HFFc6 (cell line): ENCODE measurements at regions not wholly inside any gene's neighbourhood (a gene's known extent, or its start where the extent isn't known, plus 50 kb on each side); places are given as distances from the start of the nearest gene placed in this dataset.

Source experiments
- DNase-seq: peaks from one replicate; pipeline ENCODE4 v3.0.0-alpha.2; 2018
- H3K27ac Mint-ChIP-seq: 2 replicates; pipeline ENCODE4 v1.8.0; 2020; ENCODE audit warnings: mild to moderate bottlenecking, mixed read lengths
- H3K27me3 Mint-ChIP-seq: 2 replicates; pipeline ENCODE4 v1.8.0; 2021; ENCODE audit warnings: mild to moderate bottlenecking, moderate library complexity, mixed read lengths; ENCODE audit not compliant: insufficient read depth
- H3K36me3 Mint-ChIP-seq: 2 replicates; pipeline ENCODE4 v1.8.0; 2021; ENCODE audit warnings: low read depth, mixed read lengths
- H3K4me1 Mint-ChIP-seq: 2 replicates; pipeline ENCODE4 v1.8.0; 2020; ENCODE audit warnings: low read depth, mixed read lengths
- H3K4me3 Mint-ChIP-seq: 2 replicates; pipeline ENCODE4 v1.8.0; 2020; ENCODE audit warnings: mild to moderate bottlenecking, moderate library complexity, mixed read lengths
- H3K9me3 Mint-ChIP-seq: 2 replicates; pipeline ENCODE4 v1.8.0; 2020; ENCODE audit warnings: mild to moderate bottlenecking, mixed read lengths
- CTCF ChIP-seq: fragments of 200-600 bp; sonication (generic); IDR thresholded peaks from 2 replicates; pipeline ENCODE4 v1.5.0; 2021; ENCODE audit warnings: antibody characterized with exemption, mild to moderate bottlenecking

- no peak for TF ChIP-seq CTCF
- Mint-ChIP-seq H3K4me3 (no peak overlapping the region), H3K27me3 (no peaks in the 10 kb centered on the region; the same call in 1 of the 2 replicates), H3K9me3 (peaks cover 61% of the 10 kb centered on the region), H3K27ac (no peak overlapping the region), H3K36me3 (peaks cover 5% of the 10 kb centered on the region; the same call in 1 of the 2 replicates), H3K4me1 (no peaks in the 10 kb centered on the region)
- DNase-seq = no peak
Measured at GRCh38 chr17:73727941-73728340, 83.7 kb upstream of the SDK2 start.

- H3K27me3 Mint-ChIP-seq = no peaks in the 10 kb centered on the region; the same call in 1 of the 2 replicates
- H3K36me3 Mint-ChIP-seq = peaks cover 10% of the 10 kb centered on the region; the same call in 1 of the 2 replicates
- DNase-seq = no peak
- peaks cover 63% of the 10 kb centered on the region for H3K9me3 Mint-ChIP-seq
- H3K4me3 Mint-ChIP-seq = no peak overlapping the region
- TF ChIP-seq CTCF = no peak
- no peaks in the 10 kb centered on the region for H3K4me1 Mint-ChIP-seq
- no peak overlapping the region for H3K27ac Mint-ChIP-seq
Measured at GRCh38 chr17:73729101-73729500, 84.9 kb upstream of the SDK2 start.

- no peak overlapping the region for H3K4me3 Mint-ChIP-seq
- H3K4me1 Mint-ChIP-seq = no peaks in the 10 kb centered on the region
- no peak for TF ChIP-seq CTCF
- H3K9me3 Mint-ChIP-seq = peaks cover 83% of the 10 kb centered on the region
- peaks cover 10% of the 10 kb centered on the region; the same call in 1 of the 2 replicates for H3K36me3 Mint-ChIP-seq
- DNase-seq = no peak
- H3K27ac Mint-ChIP-seq = no peak overlapping the region
- H3K27me3 Mint-ChIP-seq = no peaks in the 10 kb centered on the region; the same call in 1 of the 2 replicates
Measured at GRCh38 chr17:73731733-73732132, 87.5 kb upstream of the SDK2 start.

GRCh38 chr17:73733517-73733916 lies 89.3 kb upstream of the SDK2 start:
- no peak for DNase-seq
- H3K9me3 Mint-ChIP-seq = peaks cover 86% of the 10 kb centered on the region
- H3K4me1 Mint-ChIP-seq = no peaks in the 10 kb centered on the region
- no peak overlapping the region for H3K27ac Mint-ChIP-seq
- peaks cover 10% of the 10 kb centered on the region for H3K36me3 Mint-ChIP-seq
- no peaks in the 10 kb centered on the region; the same call in 1 of the 2 replicates for H3K27me3 Mint-ChIP-seq
- H3K4me3 Mint-ChIP-seq = no peak overlapping the region
- no peak for TF ChIP-seq CTCF

GRCh38 chr17:73735245-73735644 lies 91.0 kb upstream of the SDK2 start:
- no peak overlapping the region for H3K27ac Mint-ChIP-seq
- no peak for TF ChIP-seq CTCF

More at GRCh38 chr17:73735245-73735644, 91.0 kb upstream of the SDK2 start:
- H3K4me3 Mint-ChIP-seq = no peak overlapping the region
- no peaks in the 10 kb centered on the region for H3K4me1 Mint-ChIP-seq
- H3K9me3 Mint-ChIP-seq = peaks cover 88% of the 10 kb centered on the region
- DNase-seq = no peak
- H3K36me3 Mint-ChIP-seq = peaks cover 10% of the 10 kb centered on the region
- H3K27me3 Mint-ChIP-seq = no peaks in the 10 kb centered on the region
